G401.6 (cell line): ENCODE measurements at regions not wholly inside any gene's neighbourhood (a gene's known extent, or its start where the extent isn't known, plus 50 kb on each side); places are given as distances from the start of the nearest gene placed in this dataset.
"Not testable (repeated sequence)": the region's sequence is repeated elsewhere in the genome, so short reads cannot be mapped to it uniquely, and the experiment has no call there.

Experiments
- FAIRE-seq: peaks from 2 replicates; lab custom pipeline; 2012; peaks lifted over from hg19 to GRCh38; lab: Jason Lieb, UNC

- FAIRE-seq: no peak
Observed at GRCh38 chr6:1230689-1231605, 81.0 kb upstream of the FOXQ1 start.

GRCh38 chr6:1230281-1230680 lies 81.6 kb upstream of the FOXQ1 start:
- no peak for FAIRE-seq

GRCh38 chr6:1229808-1230207 lies 82.1 kb upstream of the FOXQ1 start:
- no peak for FAIRE-seq

- FAIRE-seq: no peak
Observed at GRCh38 chr6:1229301-1229700, 82.6 kb upstream of the FOXQ1 start.

GRCh38 chr6:1228754-1229191 lies 83.1 kb upstream of the FOXQ1 start:
- FAIRE-seq: no peak

- no peak for FAIRE-seq
Observed at GRCh38 chr6:1227935-1228753, 83.8 kb upstream of the FOXQ1 start.

- FAIRE-seq: no peak
Observed at GRCh38 chr6:1227600-1227934, 84.3 kb upstream of the FOXQ1 start.

- FAIRE-seq: no peak
Observed at GRCh38 chr6:1226277-1227099, 85.4 kb upstream of the FOXQ1 start.

GRCh38 chr6:1224514-1224913 lies 87.4 kb upstream of the FOXQ1 start:
- no peak for FAIRE-seq

GRCh38 chr6:1222728-1223595 lies 88.9 kb upstream of the FOXQ1 start:
- no peak for FAIRE-seq

GRCh38 chr6:1217396-1217795 lies 94.5 kb upstream of the FOXQ1 start:
- FAIRE-seq: no peak

- FAIRE-seq: no peak
Observed at GRCh38 chr6:1216488-1216974, 95.4 kb upstream of the FOXQ1 start.

GRCh38 chr6:1215884-1216487 lies 95.9 kb upstream of the FOXQ1 start:
- no peak for FAIRE-seq

GRCh38 chr6:1215023-1215422 lies 96.9 kb upstream of the FOXQ1 start:
- no peak for FAIRE-seq

- no peak for FAIRE-seq
Observed at GRCh38 chr6:1212919-1213318, 99.0 kb upstream of the FOXQ1 start.

- FAIRE-seq: not testable (repeated sequence)
Observed at GRCh38 chr6:1212138-1212537, 99.8 kb upstream of the FOXQ1 start.

- FAIRE-seq: not testable (repeated sequence)
Observed at GRCh38 chr6:1210631-1211030, 101.3 kb upstream of the FOXQ1 start.

GRCh38 chr6:1208876-1209275 lies 103.0 kb upstream of the FOXQ1 start:
- no peak for FAIRE-seq

GRCh38 chr6:1203546-1203945 lies 108.4 kb upstream of the FOXQ1 start:
- FAIRE-seq: no peak

GRCh38 chr6:1202201-1202600 lies 109.7 kb upstream of the FOXQ1 start:
- FAIRE-seq: no peak
